H7 (cell line): ENCODE measurements at regions not wholly inside any gene's neighbourhood (a gene's known extent, or its start where the extent isn't known, plus 50 kb on each side); places are given as distances from the start of the nearest gene placed in this dataset.
A peak's percentile ranks its signal among the peaks of the same experiment; 100 is the strongest.

Experiments
- DNase-seq: peaks from one replicate; pipeline ENCODE4 v3.0.0; 2012
- H3K27me3 ChIP-seq: 2 replicates; pipeline ENCODE4 v1.6.0; 2011; ENCODE audit warnings: mild to moderate bottlenecking, low read length; ENCODE audit not compliant: control insufficient read depth, insufficient read depth
- H3K36me3 ChIP-seq: replicated peaks from 2 replicates; pipeline ENCODE4 v1.5.1; 2011; ENCODE audit warnings: low read length; ENCODE audit not compliant: control insufficient read depth, insufficient read depth
- H3K4me3 ChIP-seq: 2 replicates; pipeline ENCODE4 v1.5.1; 2011; ENCODE audit warnings: low read depth, mild to moderate bottlenecking, control low read depth, low read length, moderate library complexity; ENCODE audit not compliant: insufficient read depth

- DNase-seq, result no peak
- Histone ChIP-seq H3K4me3 (no peak overlapping the region), H3K36me3 (no peaks in the 10 kb centered on the region), H3K27me3 (no peaks in the 10 kb centered on the region)
Observed at GRCh38 chr12:23209793-23210192, 584.8 kb downstream of the ETNK1 start.

GRCh38 chr12:23210573-23210972, 585.6 kb downstream of the ETNK1 start:
- peak; percentile 11 for DNase-seq

GRCh38 chr12:23211384-23212320, 586.7 kb downstream of the ETNK1 start:
- DNase-seq, result no peak
- no peak overlapping the region for H3K4me3 ChIP-seq
- no peaks in the 10 kb centered on the region for H3K27me3 ChIP-seq
- no peaks in the 10 kb centered on the region for H3K36me3 ChIP-seq

More at GRCh38 chr12:23210573-23210972, 585.6 kb downstream of the ETNK1 start:
- Histone ChIP-seq H3K4me3 (no peak overlapping the region), H3K36me3 (no peaks in the 10 kb centered on the region), H3K27me3 (no peaks in the 10 kb centered on the region)

GRCh38 chr12:23217158-23217557, 592.2 kb downstream of the ETNK1 start:
- H3K36me3 ChIP-seq, result no peaks in the 10 kb centered on the region
- no peak overlapping the region for H3K4me3 ChIP-seq

GRCh38 chr12:23217667-23218066, 592.7 kb downstream of the ETNK1 start:
- H3K27me3 ChIP-seq, result no peaks in the 10 kb centered on the region
- no peak overlapping the region for H3K4me3 ChIP-seq
- H3K36me3 ChIP-seq, result no peaks in the 10 kb centered on the region
- no peak for DNase-seq

More at GRCh38 chr12:23217158-23217557, 592.2 kb downstream of the ETNK1 start:
- H3K27me3 ChIP-seq, result no peaks in the 10 kb centered on the region
- DNase-seq, result no peak

- H3K4me3 ChIP-seq, result no peak overlapping the region
- no peaks in the 10 kb centered on the region for H3K36me3 ChIP-seq
- no peaks in the 10 kb centered on the region for H3K27me3 ChIP-seq
- peak; percentile 52 for DNase-seq
Observed at GRCh38 chr12:23221066-23221465, 596.1 kb downstream of the ETNK1 start.

- no peaks in the 10 kb centered on the region for H3K27me3 ChIP-seq
- no peak overlapping the region for H3K4me3 ChIP-seq
- DNase-seq, result no peak
- no peaks in the 10 kb centered on the region for H3K36me3 ChIP-seq
Observed at GRCh38 chr12:23221926-23222325, 597.0 kb downstream of the ETNK1 start.

GRCh38 chr12:23222801-23223200, 597.8 kb downstream of the ETNK1 start:
- DNase-seq, result no peak
- H3K4me3 ChIP-seq, result no peak overlapping the region
- no peaks in the 10 kb centered on the region for H3K27me3 ChIP-seq
- no peaks in the 10 kb centered on the region for H3K36me3 ChIP-seq

- Histone ChIP-seq H3K4me3 (no peak overlapping the region), H3K27me3 (no peaks in the 10 kb centered on the region), H3K36me3 (no peaks in the 10 kb centered on the region)
- DNase-seq, result no peak
Observed at GRCh38 chr12:23228101-23228500, 603.1 kb downstream of the ETNK1 start.

- Histone ChIP-seq H3K27me3 (no peaks in the 10 kb centered on the region), H3K36me3 (no peaks in the 10 kb centered on the region), H3K4me3 (no peak overlapping the region)
- DNase-seq, result no peak
Observed at GRCh38 chr12:23230899-23231298, 605.9 kb downstream of the ETNK1 start.

GRCh38 chr12:23236066-23236780, 611.3 kb downstream of the ETNK1 start:
- H3K36me3 ChIP-seq, result no peaks in the 10 kb centered on the region
- DNase-seq, result no peak
- no peaks in the 10 kb centered on the region for H3K27me3 ChIP-seq
- no peak overlapping the region for H3K4me3 ChIP-seq

- Histone ChIP-seq H3K27me3 (no peaks in the 10 kb centered on the region), H3K4me3 (no peak overlapping the region), H3K36me3 (no peaks in the 10 kb centered on the region)
- DNase-seq, result no peak
Observed at GRCh38 chr12:23236811-23237210, 611.8 kb downstream of the ETNK1 start.

- Histone ChIP-seq H3K36me3 (no peaks in the 10 kb centered on the region), H3K4me3 (no peak overlapping the region), H3K27me3 (no peaks in the 10 kb centered on the region)
- no peak for DNase-seq
Observed at GRCh38 chr12:23238190-23238589, 613.2 kb downstream of the ETNK1 start.

GRCh38 chr12:23238957-23239356, 614.0 kb downstream of the ETNK1 start:
- no peak for DNase-seq
- Histone ChIP-seq H3K27me3 (no peaks in the 10 kb centered on the region), H3K36me3 (no peaks in the 10 kb centered on the region), H3K4me3 (no peak overlapping the region)

GRCh38 chr12:23245186-23245585, 620.2 kb downstream of the ETNK1 start:
- no peaks in the 10 kb centered on the region for H3K27me3 ChIP-seq
- no peak overlapping the region for H3K4me3 ChIP-seq
- no peaks in the 10 kb centered on the region for H3K36me3 ChIP-seq
- no peak for DNase-seq
